Chondrocyte (in vitro differentiated cells): ENCODE measurements at regions not wholly inside any gene's neighbourhood (a gene's known extent, or its start where the extent isn't known, plus 50 kb on each side); places are given as distances from the start of the nearest gene placed in this dataset.
"Not testable (repeated sequence)": the region's sequence is repeated elsewhere in the genome, so short reads cannot be mapped to it uniquely, and the experiment has no call there.

Experiments used
- DNase-seq: peaks from one replicate; pipeline ENCODE4 v3.0.0; 2021; ENCODE audit warnings: mixed read lengths, low spot score
- H3K27ac Mint-ChIP-seq: one replicate; pipeline ENCODE4 v1.8.0; 2021; ENCODE audit warnings: mild to moderate bottlenecking, moderate library complexity, mixed read lengths; ENCODE audit not compliant: unreplicated experiment
- H3K27me3 Mint-ChIP-seq: 2 replicates; pipeline ENCODE4 v1.8.0; 2021; ENCODE audit warnings: low read depth, mixed read lengths
- H3K36me3 Mint-ChIP-seq: 2 replicates; pipeline ENCODE4 v1.8.0; 2021; ENCODE audit warnings: low read depth, mixed read lengths
- H3K4me1 Mint-ChIP-seq: 2 replicates; pipeline ENCODE4 v1.8.0; 2021; ENCODE audit warnings: low read depth, mild to moderate bottlenecking, mixed read lengths
- H3K4me3 Mint-ChIP-seq: one replicate; pipeline ENCODE4 v1.8.0; 2021; ENCODE audit warnings: mild to moderate bottlenecking, moderate library complexity, mixed read lengths; ENCODE audit not compliant: unreplicated experiment
- H3K9me3 Mint-ChIP-seq: 2 replicates; pipeline ENCODE4 v1.8.0; 2021; ENCODE audit warnings: low read depth, mixed read lengths
- CTCF ChIP-seq: fragments of 200-600 bp; sonication (generic); IDR thresholded peaks from 2 replicates; pipeline ENCODE4 v1.5.0; 2021; ENCODE audit warnings: antibody characterized with exemption, mild to moderate bottlenecking, moderate library complexity

GRCh38 chr4:102405821-102406401, 60.6 kb upstream of the SLC39A8 start:
- no peak for TF ChIP-seq CTCF
- no peaks in the 10 kb centered on the region for H3K27me3 Mint-ChIP-seq

GRCh38 chr4:102410884-102411283, 65.6 kb upstream of the SLC39A8 start:
- H3K36me3 Mint-ChIP-seq, H3K4me3 Mint-ChIP-seq, DNase-seq, H3K27ac Mint-ChIP-seq, H3K27me3 Mint-ChIP-seq, H3K9me3 Mint-ChIP-seq, H3K4me1 Mint-ChIP-seq: not testable (repeated sequence)

More at GRCh38 chr4:102405821-102406401, 60.6 kb upstream of the SLC39A8 start:
- Mint-ChIP-seq H3K4me3 (no peak overlapping the region), H3K36me3 (no peaks in the 10 kb centered on the region), H3K9me3 (no peaks in the 10 kb centered on the region), H3K27ac (no peak overlapping the region), H3K4me1 (no peaks in the 10 kb centered on the region)
- DNase-seq, result no peak

DNA sequence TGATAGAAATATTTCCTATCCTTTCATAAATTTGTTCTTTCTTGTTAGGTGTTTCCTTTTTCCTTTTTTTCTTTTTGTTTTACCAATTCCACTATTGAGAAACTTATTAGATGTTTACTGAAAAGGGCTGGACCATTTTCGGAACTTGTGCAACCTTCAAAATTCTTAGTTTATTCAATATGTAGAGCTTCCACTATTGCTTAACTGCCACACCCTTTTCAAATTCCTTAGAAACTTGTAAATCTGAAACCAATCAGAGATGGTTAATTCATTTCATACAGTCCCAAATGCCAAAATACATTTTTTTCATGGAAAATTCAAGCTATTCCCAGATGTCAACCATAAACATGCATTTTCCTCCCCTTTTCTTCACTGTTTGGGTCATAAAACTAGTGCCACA, 66.1 kb upstream of the SLC39A8 start:
- H3K9me3 Mint-ChIP-seq, result no peaks in the 10 kb centered on the region
- no peak for TF ChIP-seq CTCF
- peaks cover 5% of the 10 kb centered on the region for H3K27me3 Mint-ChIP-seq
- H3K27ac Mint-ChIP-seq, result no peak overlapping the region
- DNase-seq, result no peak
- no peaks in the 10 kb centered on the region for H3K36me3 Mint-ChIP-seq
- no peak overlapping the region for H3K4me3 Mint-ChIP-seq
- H3K4me1 Mint-ChIP-seq, result no peaks in the 10 kb centered on the region

GRCh38 chr4:102416765-102417164, 71.5 kb upstream of the SLC39A8 start:
- Mint-ChIP-seq H3K4me3 (no peak overlapping the region), H3K27ac (no peak overlapping the region), H3K4me1 (no peaks in the 10 kb centered on the region), H3K36me3 (peaks cover 2% of the 10 kb centered on the region), H3K27me3 (peaks cover 7% of the 10 kb centered on the region), H3K9me3 (no peaks in the 10 kb centered on the region)
- TF ChIP-seq CTCF, result no peak
- DNase-seq, result no peak

DNA sequence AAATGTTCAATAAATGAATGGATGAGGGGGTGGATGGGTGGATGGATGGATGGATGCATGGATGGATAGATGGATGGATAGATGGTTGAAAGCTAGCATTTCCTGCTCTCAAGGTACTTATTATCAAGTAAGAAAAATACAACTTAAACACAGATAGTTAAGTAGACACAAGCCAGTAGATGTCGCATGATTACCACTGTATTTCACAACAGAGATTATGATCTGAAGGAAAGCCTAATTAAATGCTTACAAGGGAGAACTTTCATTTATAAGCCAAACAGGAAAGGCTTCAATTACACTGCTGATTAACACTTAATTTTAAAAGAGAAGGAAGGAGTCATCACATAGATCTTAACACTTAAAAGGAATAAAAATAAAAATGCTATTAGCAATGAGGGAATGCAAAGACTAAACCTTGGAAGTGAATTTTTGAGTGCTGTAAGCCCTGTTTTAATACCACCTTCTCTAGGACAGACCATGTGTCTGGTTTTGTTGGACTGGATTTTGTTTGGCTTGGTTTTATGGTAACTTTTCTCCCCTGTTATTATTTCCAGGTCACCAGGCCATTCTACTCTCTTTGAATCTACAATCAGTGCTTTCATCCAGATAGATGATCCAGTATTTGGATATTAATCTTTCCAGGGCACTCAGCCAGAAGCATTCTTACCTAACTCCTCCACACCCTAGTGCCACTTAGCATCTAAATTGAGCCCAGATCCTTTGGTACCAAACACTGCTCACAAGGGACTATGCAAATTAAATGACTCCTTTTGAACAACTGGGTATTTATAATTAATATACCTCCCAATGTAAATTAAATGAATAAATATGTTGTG, 75.5 kb upstream of the SLC39A8 start:
- Mint-ChIP-seq H3K36me3 (peaks cover 2% of the 10 kb centered on the region), H3K4me3 (no peak overlapping the region), H3K4me1 (no peaks in the 10 kb centered on the region), H3K9me3 (peaks cover 8% of the 10 kb centered on the region), H3K27ac (no peak overlapping the region), H3K27me3 (peaks cover 6% of the 10 kb centered on the region)
- no peak for DNase-seq
- no peak for TF ChIP-seq CTCF
